Esophagus muscularis mucosa (tissue), 3 donors: ENCODE measurements at regions not wholly inside any gene's neighbourhood (a gene's known extent, or its start where the extent isn't known, plus 50 kb on each side); places are given as distances from the start of the nearest gene placed in this dataset.

Experiments used
- CTCF ChIP-seq, 3 experiments: fragments of 200-600 bp in 2 of 3; fragments of 450-650 bp in 1 of 3; sonication (generic) in 2 of 3; IDR thresholded peaks; one replicate each; pipeline ENCODE4 v1.5.1; 2017 to 2019; ENCODE audit warnings: antibody characterized with exemption in 3 of 3, mild to moderate bottlenecking in 2 of 3, moderate library complexity in 1 of 3
- EP300 ChIP-seq: sonication (generic); formaldehyde crosslinking; IDR thresholded peaks from one replicate; pipeline ENCODE4 v1.6.1; 2017; ENCODE audit warnings: antibody characterized with exemption

- TF ChIP-seq CTCF (IDR thresholded peaks at IDR 0.05) (no peak), EP300 (no peak)
These were observed 117.4 kb upstream of the SOX4 start for GRCh38 chr6:21476112-21476511.
